ENCODE measurements at regions not wholly inside any gene's neighbourhood (a gene's known extent, or its start where the extent isn't known, plus 50 kb on each side); places are given as distances from the start of the nearest gene placed in this dataset.

DNA sequence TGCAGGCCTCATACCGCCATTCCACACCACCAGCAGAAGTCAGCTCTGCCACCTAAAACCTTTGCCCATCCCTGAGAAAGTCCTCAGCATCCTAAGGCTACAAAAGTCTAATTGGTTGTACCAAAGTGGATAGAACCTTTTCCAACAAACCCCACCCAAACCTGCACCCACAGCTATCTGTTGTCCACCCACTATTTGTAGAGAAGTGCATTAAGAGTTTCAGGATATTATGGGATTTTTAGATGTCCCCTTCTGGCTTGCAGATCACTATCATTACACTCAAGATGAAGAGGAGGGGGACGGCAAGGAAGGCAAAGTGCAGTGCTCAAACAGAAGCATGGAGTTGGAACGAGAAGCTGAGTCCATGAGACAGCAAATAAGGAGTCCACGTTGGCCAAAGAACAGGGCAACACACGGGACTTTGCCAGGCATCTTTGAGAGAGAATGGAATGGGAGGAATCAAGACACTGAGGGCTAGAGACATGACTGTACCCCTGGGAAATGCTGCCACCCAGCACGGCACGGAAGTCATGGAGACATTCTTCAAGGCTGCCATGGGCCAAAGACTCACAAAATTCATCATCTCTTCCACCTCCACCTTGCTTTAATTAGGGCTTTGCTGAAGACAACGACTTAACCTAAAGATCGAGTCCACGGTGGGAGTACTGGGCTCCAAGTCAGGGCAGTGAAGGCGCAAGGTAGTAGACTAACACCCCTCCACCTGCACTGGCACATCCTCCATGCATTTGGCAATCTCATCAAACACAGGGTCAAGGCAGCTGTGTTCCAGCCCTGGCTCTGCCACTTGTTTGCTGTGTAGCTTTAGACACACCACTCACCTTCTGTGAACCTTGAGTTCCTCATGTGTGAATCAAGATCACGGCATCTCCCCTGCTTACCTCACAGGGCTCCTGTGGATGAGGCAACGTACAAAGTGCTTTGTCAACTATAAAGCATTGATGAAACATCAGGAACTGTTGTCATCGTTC is 112.9 kb upstream of the TMEM45B start:
- Histone ChIP-seq H3K9me2 (replicated peaks; ENCODE audit: insufficient read depth, low read length) (no peaks in the 10 kb centered on the region), H3K36me3 (ENCODE audit: low read length) (no peaks in the 10 kb centered on the region), H3K27me3 (ENCODE audit: low read length) (no peaks in the 10 kb centered on the region), H3K4me2 (ENCODE audit: low read depth, low read length, poor library complexity, severe bottlenecking) (no peak overlapping the region), H3K4me3 (ENCODE audit: insufficient read depth, low read length, poor library complexity, severe bottlenecking) (no peak overlapping the region), H3F3A (ENCODE audit: insufficient read depth) (no peaks in the 10 kb centered on the region), H3K9me3 (ENCODE audit: insufficient read depth, low read length) (no peaks in the 10 kb centered on the region), H4K20me1 (ENCODE audit: low read depth, low read length) (no peaks in the 10 kb centered on the region), H3K27ac (ENCODE audit: low read depth, low read length) (no peak overlapping the region), H3K9ac (ENCODE audit: low read length) (no peak overlapping the region), H3K79me2 (ENCODE audit: insufficient read depth, low read length) (no peaks in the 10 kb centered on the region), H2AFZ (ENCODE audit: low read depth, low read length, severe bottlenecking) (no peak overlapping the region)
- no peak for TF ChIP-seq EZH2phosphoT487 (conservative IDR thresholded peaks at IDR 0.05; ENCODE audit: low read length)
- TF ChIP-seq, protein P1, sequence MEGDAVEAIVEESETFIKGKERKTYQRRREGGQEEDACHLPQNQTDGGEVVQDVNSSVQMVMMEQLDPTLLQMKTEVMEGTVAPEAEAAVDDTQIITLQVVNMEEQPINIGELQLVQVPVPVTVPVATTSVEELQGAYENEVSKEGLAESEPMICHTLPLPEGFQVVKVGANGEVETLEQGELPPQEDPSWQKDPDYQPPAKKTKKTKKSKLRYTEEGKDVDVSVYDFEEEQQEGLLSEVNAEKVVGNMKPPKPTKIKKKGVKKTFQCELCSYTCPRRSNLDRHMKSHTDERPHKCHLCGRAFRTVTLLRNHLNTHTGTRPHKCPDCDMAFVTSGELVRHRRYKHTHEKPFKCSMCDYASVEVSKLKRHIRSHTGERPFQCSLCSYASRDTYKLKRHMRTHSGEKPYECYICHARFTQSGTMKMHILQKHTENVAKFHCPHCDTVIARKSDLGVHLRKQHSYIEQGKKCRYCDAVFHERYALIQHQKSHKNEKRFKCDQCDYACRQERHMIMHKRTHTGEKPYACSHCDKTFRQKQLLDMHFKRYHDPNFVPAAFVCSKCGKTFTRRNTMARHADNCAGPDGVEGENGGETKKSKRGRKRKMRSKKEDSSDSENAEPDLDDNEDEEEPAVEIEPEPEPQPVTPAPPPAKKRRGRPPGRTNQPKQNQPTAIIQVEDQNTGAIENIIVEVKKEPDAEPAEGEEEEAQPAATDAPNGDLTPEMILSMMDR (IDR thresholded peaks at IDR 0.05; ENCODE audit: insufficient read depth, low read length, poor library complexity, severe bottlenecking), result no peak

- H2AFZ ChIP-seq (ENCODE audit: low read depth, low read length, severe bottlenecking), result no peak overlapping the region
- H3K27ac ChIP-seq (ENCODE audit: low read depth, low read length), result no peak overlapping the region
- no peaks in the 10 kb centered on the region for H3K36me3 ChIP-seq (ENCODE audit: low read length)
- H3K9ac ChIP-seq (ENCODE audit: low read length), result no peak overlapping the region
- no peaks in the 10 kb centered on the region for H3K9me2 ChIP-seq (replicated peaks; ENCODE audit: insufficient read depth, low read length)
- no peak overlapping the region for H3K4me3 ChIP-seq (ENCODE audit: insufficient read depth, low read length, poor library complexity, severe bottlenecking)
- no peaks in the 10 kb centered on the region for H3F3A ChIP-seq (ENCODE audit: insufficient read depth)
- TF ChIP-seq EZH2phosphoT487 (conservative IDR thresholded peaks at IDR 0.05; ENCODE audit: low read length), result no peak
- TF ChIP-seq, protein P1 (IDR thresholded peaks at IDR 0.05; ENCODE audit: insufficient read depth, low read length, poor library complexity, severe bottlenecking), result no peak
- H4K20me1 ChIP-seq (ENCODE audit: low read depth, low read length), result no peaks in the 10 kb centered on the region
- H3K79me2 ChIP-seq (ENCODE audit: insufficient read depth, low read length), result no peaks in the 10 kb centered on the region
- H3K4me2 ChIP-seq (ENCODE audit: low read depth, low read length, poor library complexity, severe bottlenecking), result no peak overlapping the region
- no peaks in the 10 kb centered on the region for H3K9me3 ChIP-seq (ENCODE audit: insufficient read depth, low read length)
- H3K27me3 ChIP-seq (ENCODE audit: low read length), result no peaks in the 10 kb centered on the region
Measured at GRCh38 chr11:129703846-129704245, 111.8 kb upstream of the TMEM45B start.

- Histone ChIP-seq H4K20me1 (ENCODE audit: low read depth, low read length) (no peaks in the 10 kb centered on the region), H3K79me2 (ENCODE audit: insufficient read depth, low read length) (no peaks in the 10 kb centered on the region), H3K9me2 (replicated peaks; ENCODE audit: insufficient read depth, low read length) (no peaks in the 10 kb centered on the region), H3K4me2 (ENCODE audit: low read depth, low read length, poor library complexity, severe bottlenecking) (no peak overlapping the region), H3K27ac (ENCODE audit: low read depth, low read length) (no peak overlapping the region), H3K27me3 (ENCODE audit: low read length) (no peaks in the 10 kb centered on the region), H3K9ac (ENCODE audit: low read length) (no peak overlapping the region), H3K9me3 (ENCODE audit: insufficient read depth, low read length) (no peaks in the 10 kb centered on the region), H3K4me3 (ENCODE audit: insufficient read depth, low read length, poor library complexity, severe bottlenecking) (no peak overlapping the region), H3F3A (ENCODE audit: insufficient read depth) (no peaks in the 10 kb centered on the region), H3K36me3 (ENCODE audit: low read length) (no peaks in the 10 kb centered on the region), H2AFZ (ENCODE audit: low read depth, low read length, severe bottlenecking) (no peak overlapping the region)
- TF ChIP-seq, protein P1 (IDR thresholded peaks at IDR 0.05; ENCODE audit: insufficient read depth, low read length, poor library complexity, severe bottlenecking), result no peak
- TF ChIP-seq EZH2phosphoT487 (conservative IDR thresholded peaks at IDR 0.05; ENCODE audit: low read length), result no peak
Measured at GRCh38 chr11:129704831-129705230, 110.8 kb upstream of the TMEM45B start.

Data from SU-DHL-6 (cell line).